ENCODE measurements at regions not wholly inside any gene's neighbourhood (a gene's known extent, or its start where the extent isn't known, plus 50 kb on each side); places are given as distances from the start of the nearest gene placed in this dataset.

- Mint-ChIP-seq H3K4me3 (no peak overlapping the region), H3K27ac (no peak overlapping the region), H3K27me3 (ENCODE audit: low read depth in 3 of 3) (peaks cover 0 to 7% (median 3%) of the 10 kb centered on the region in 3 donors), H3K36me3 (no peaks in the 10 kb centered on the region), H3K4me1 (no peaks in the 10 kb centered on the region), H3K9me3 (peaks cover 0 to 6% (median 0%) of the 10 kb centered on the region in 6 donors)
- no peak for DNase-seq
These were observed 70.6 kb downstream of the RSL24D1 start for GRCh38 chr15:55126111-55126510.

- no peak overlapping the region for H3K4me3 Mint-ChIP-seq
- no peaks in the 10 kb centered on the region for H3K36me3 Mint-ChIP-seq
- H3K27me3 Mint-ChIP-seq (ENCODE audit: low read depth in 3 of 3), result peaks cover 0 to 4% (median 3%) of the 10 kb centered on the region in 3 donors
- DNase-seq, result no peak
- H3K4me1 Mint-ChIP-seq, result no peaks in the 10 kb centered on the region
- no peaks in the 10 kb centered on the region for H3K9me3 Mint-ChIP-seq
- H3K27ac Mint-ChIP-seq, result no peak overlapping the region
These were observed 72.1 kb downstream of the RSL24D1 start for GRCh38 chr15:55124616-55125015.

GRCh38 chr15:55118344-55118870, 78.3 kb downstream of the RSL24D1 start:
- Mint-ChIP-seq H3K36me3 (no peaks in the 10 kb centered on the region), H3K9me3 (no peaks in the 10 kb centered on the region), H3K27ac (no peak overlapping the region)

GRCh38 chr15:55116636-55117035, 80.1 kb downstream of the RSL24D1 start:
- Mint-ChIP-seq H3K4me1 (no peaks in the 10 kb centered on the region), H3K27ac (no peak overlapping the region), H3K4me3 (no peak overlapping the region)

More at GRCh38 chr15:55118344-55118870, 78.3 kb downstream of the RSL24D1 start:
- DNase-seq, result no peak
- Mint-ChIP-seq H3K4me3 (no peak overlapping the region), H3K4me1 (no peaks in the 10 kb centered on the region), H3K27me3 (ENCODE audit: low read depth in 3 of 3) (peaks cover 0 to 5% (median 0%) of the 10 kb centered on the region in 3 donors)

GRCh38 chr15:55113736-55114135, 83.0 kb downstream of the RSL24D1 start:
- Mint-ChIP-seq H3K9me3 (no peaks in the 10 kb centered on the region), H3K27ac (no peak overlapping the region), H3K36me3 (no peaks in the 10 kb centered on the region), H3K4me1 (no peaks in the 10 kb centered on the region), H3K4me3 (no peak overlapping the region), H3K27me3 (ENCODE audit: low read depth in 3 of 3) (peaks cover 2 to 3% (median 2%) of the 10 kb centered on the region in 3 donors)
- DNase-seq, result no peak

More at GRCh38 chr15:55116636-55117035, 80.1 kb downstream of the RSL24D1 start:
- Mint-ChIP-seq H3K36me3 (no peaks in the 10 kb centered on the region), H3K27me3 (ENCODE audit: low read depth in 3 of 3) (peaks cover 0 to 3% (median 2%) of the 10 kb centered on the region in 3 donors), H3K9me3 (no peaks in the 10 kb centered on the region)
- no peak for DNase-seq

- Mint-ChIP-seq H3K4me1 (no peaks in the 10 kb centered on the region), H3K9me3 (no peaks in the 10 kb centered on the region), H3K36me3 (no peaks in the 10 kb centered on the region), H3K27ac (peak overlapping the region in 1 of 6 donors; percentile 56), H3K27me3 (ENCODE audit: low read depth in 3 of 3) (peaks cover 2 to 3% (median 2%) of the 10 kb centered on the region in 3 donors), H3K4me3 (no peak overlapping the region)
- no peak for DNase-seq
These were observed 84.0 kb downstream of the RSL24D1 start for GRCh38 chr15:55112706-55113105.

- H3K36me3 Mint-ChIP-seq, result no peaks in the 10 kb centered on the region
- no peak overlapping the region for H3K4me3 Mint-ChIP-seq
- no peak overlapping the region for H3K27ac Mint-ChIP-seq
- peaks cover 0 to 2% (median 2%) of the 10 kb centered on the region in 3 donors for H3K27me3 Mint-ChIP-seq (ENCODE audit: low read depth in 3 of 3)
- H3K4me1 Mint-ChIP-seq, result no peaks in the 10 kb centered on the region
- peaks cover 0 to 1% (median 0%) of the 10 kb centered on the region in 6 donors for H3K9me3 Mint-ChIP-seq
- DNase-seq, result no peak
These were observed 86.3 kb downstream of the RSL24D1 start for GRCh38 chr15:55110446-55110845.

- H3K4me1 Mint-ChIP-seq, result no peaks in the 10 kb centered on the region
- no peak overlapping the region for H3K4me3 Mint-ChIP-seq
- peak; percentile 31 to 48 (median 39) for DNase-seq
- no peak overlapping the region for H3K27ac Mint-ChIP-seq
- no peaks in the 10 kb centered on the region for H3K36me3 Mint-ChIP-seq
- peaks cover 0 to 4% (median 2%) of the 10 kb centered on the region in 3 donors for H3K27me3 Mint-ChIP-seq (ENCODE audit: low read depth in 3 of 3)
- peaks cover 0 to 1% (median 0%) of the 10 kb centered on the region in 6 donors for H3K9me3 Mint-ChIP-seq
These were observed 87.8 kb downstream of the RSL24D1 start for GRCh38 chr15:55108858-55109518.

GRCh38 chr15:55108448-55108847, 88.3 kb downstream of the RSL24D1 start:
- Mint-ChIP-seq H3K36me3 (no peaks in the 10 kb centered on the region), H3K4me3 (no peak overlapping the region), H3K4me1 (no peaks in the 10 kb centered on the region), H3K27me3 (ENCODE audit: low read depth in 3 of 3) (peaks cover 0 to 7% (median 2%) of the 10 kb centered on the region in 3 donors), H3K27ac (no peak overlapping the region), H3K9me3 (peaks cover 0 to 1% (median 0%) of the 10 kb centered on the region in 6 donors)
- no peak for DNase-seq

GRCh38 chr15:55106155-55106554, 90.6 kb downstream of the RSL24D1 start:
- H3K27me3 Mint-ChIP-seq (ENCODE audit: low read depth in 3 of 3), result peaks cover 0 to 15% (median 0%) of the 10 kb centered on the region in 3 donors
- no peak for DNase-seq
- H3K4me1 Mint-ChIP-seq, result no peaks in the 10 kb centered on the region
- H3K9me3 Mint-ChIP-seq, result peaks cover 0 to 1% (median 0%) of the 10 kb centered on the region in 6 donors
- no peaks in the 10 kb centered on the region for H3K36me3 Mint-ChIP-seq
- H3K27ac Mint-ChIP-seq, result no peak overlapping the region
- H3K4me3 Mint-ChIP-seq, result no peak overlapping the region

- Mint-ChIP-seq H3K9me3 (no peaks in the 10 kb centered on the region), H3K27ac (no peak overlapping the region), H3K27me3 (ENCODE audit: low read depth in 3 of 3) (peaks cover 2 to 10% (median 3%) of the 10 kb centered on the region in 3 donors), H3K4me3 (no peak overlapping the region), H3K4me1 (no peaks in the 10 kb centered on the region), H3K36me3 (no peaks in the 10 kb centered on the region)
- no peak for DNase-seq
These were observed 102.6 kb downstream of the RSL24D1 start for GRCh38 chr15:55094136-55094535.

GRCh38 chr15:55088207-55088606, 108.5 kb downstream of the RSL24D1 start:
- peaks cover 2 to 11% (median 10%) of the 10 kb centered on the region in 3 donors for H3K27me3 Mint-ChIP-seq (ENCODE audit: low read depth in 3 of 3)
- H3K9me3 Mint-ChIP-seq, result no peaks in the 10 kb centered on the region
- H3K4me1 Mint-ChIP-seq, result peaks cover 15 to 18% of the 10 kb centered on the region in 2 donors
- no peak overlapping the region for H3K27ac Mint-ChIP-seq
- H3K4me3 Mint-ChIP-seq, result no peak overlapping the region
- DNase-seq, result no peak
- no peaks in the 10 kb centered on the region for H3K36me3 Mint-ChIP-seq

GRCh38 chr15:55084673-55085072, 112.1 kb downstream of the RSL24D1 start:
- peaks cover 15 to 18% of the 10 kb centered on the region in 2 donors for H3K4me1 Mint-ChIP-seq
- H3K9me3 Mint-ChIP-seq, result no peaks in the 10 kb centered on the region
- H3K36me3 Mint-ChIP-seq, result no peaks in the 10 kb centered on the region
- H3K4me3 Mint-ChIP-seq, result peak overlapping the region; percentile 1 to 38 (median 29)
- H3K27me3 Mint-ChIP-seq (ENCODE audit: low read depth in 3 of 3), result peaks cover 2 to 15% (median 7%) of the 10 kb centered on the region in 3 donors
- DNase-seq, result peak; percentile 45 to 61 (median 47)
- H3K27ac Mint-ChIP-seq, result peak overlapping the region in 2 of 6 donors; percentile 63 to 74

- Mint-ChIP-seq H3K27ac (peak overlapping the region in 2 of 6 donors; percentile 63 to 74), H3K9me3 (no peaks in the 10 kb centered on the region), H3K4me1 (peaks cover 15 to 18% of the 10 kb centered on the region in 2 donors), H3K27me3 (ENCODE audit: low read depth in 3 of 3) (peaks cover 2 to 15% (median 7%) of the 10 kb centered on the region in 3 donors), H3K4me3 (peak overlapping the region in 3 of 5 donors; percentile 29 to 38 (median 36)), H3K36me3 (no peaks in the 10 kb centered on the region)
- DNase-seq, result no peak
These were observed 112.5 kb downstream of the RSL24D1 start for GRCh38 chr15:55084216-55084615.

Data from immature natural killer cell (primary cell).